Kidney tubule cell (primary cell): ENCODE measurements at regions not wholly inside any gene's neighbourhood (a gene's known extent, or its start where the extent isn't known, plus 50 kb on each side); places are given as distances from the start of the nearest gene placed in this dataset.
"Not testable (repeated sequence)": the region's sequence is repeated elsewhere in the genome, so short reads cannot be mapped to it uniquely, and the experiment has no call there.

Experiments used
- DNase-seq: peaks from one replicate; pipeline ENCODE4 v3.0.0-alpha.2; 2018; ENCODE audit warnings: low spot score

- no peak for DNase-seq
These were observed 91.3 kb upstream of the ABI1 start for GRCh38 chr10:26952094-26952493.

GRCh38 chr10:26951650-26952049, 90.9 kb upstream of the ABI1 start:
- no peak for DNase-seq

- DNase-seq: no peak
These were observed 90.2 kb upstream of the ABI1 start for GRCh38 chr10:26950934-26951333.

GRCh38 chr10:26946102-26946811, 85.5 kb upstream of the ABI1 start:
- DNase-seq: no peak

GRCh38 chr10:26944261-26944882, 83.6 kb upstream of the ABI1 start:
- no peak for DNase-seq

GRCh38 chr10:26939962-26940354, 79.2 kb upstream of the ABI1 start:
- no peak for DNase-seq

GRCh38 chr10:26939290-26939961, 78.7 kb upstream of the ABI1 start:
- no peak for DNase-seq

- no peak for DNase-seq
These were observed 77.8 kb upstream of the ABI1 start for GRCh38 chr10:26938578-26938977.

- DNase-seq: no peak
These were observed 76.6 kb upstream of the ABI1 start for GRCh38 chr10:26937371-26937770.

GRCh38 chr10:26934190-26934589, 73.4 kb upstream of the ABI1 start:
- not testable (repeated sequence) for DNase-seq

GRCh38 chr10:26932576-26932975, 71.8 kb upstream of the ABI1 start:
- no peak for DNase-seq

GRCh38 chr10:26931223-26931622, 70.5 kb upstream of the ABI1 start:
- DNase-seq: no peak

GRCh38 chr10:26922824-26923223, 62.1 kb upstream of the ABI1 start:
- peak; percentile 58 for DNase-seq

GRCh38 chr10:26919156-26919860, 58.5 kb upstream of the ABI1 start:
- peak; percentile 88 for DNase-seq

- DNase-seq: no peak
These were observed 54.1 kb upstream of the ABI1 start for GRCh38 chr10:26914898-26915297.

- no peak for DNase-seq
These were observed 51.2 kb upstream of the ABI1 start for GRCh38 chr10:26911811-26912461.
